ENCODE measurements at regions not wholly inside any gene's neighbourhood (a gene's known extent, or its start where the extent isn't known, plus 50 kb on each side); places are given as distances from the start of the nearest gene placed in this dataset.

GRCh38 chr6:54578261-54578660 is 268.3 kb upstream of the FAM83B start:
- ATAC-seq (no peak), DNase-seq (no peak)
- WGBS, 2 donors: 39 to 46% methylated on average over 3 of the region's 3 CpGs
- no peak for TF ChIP-seq POLR2A (IDR thresholded peaks at IDR 0.05)
- TF ChIP-seq CTCF (IDR thresholded peaks at IDR 0.05): no peak
- no peak overlapping the region for H3K27ac ChIP-seq
- intact Hi-C loops (cut with DNase I): no loop called here
- no peaks in the 10 kb centered on the region for H3K4me1 ChIP-seq
- H3K4me3 ChIP-seq: no peak overlapping the region
- H3K9me3 ChIP-seq: no peaks in the 10 kb centered on the region
- H3K27me3 ChIP-seq: no peaks in the 10 kb centered on the region
- H3K36me3 ChIP-seq (replicated peaks in 1 of 2; ENCODE audit: insufficient read depth in 1 of 2, low read depth in 2 of 2): no peaks in the 10 kb centered on the region

GRCh38 chr6:54579011-54579410 is 267.6 kb upstream of the FAM83B start:
- TF ChIP-seq CTCF (IDR thresholded peaks at IDR 0.05) (no peak), POLR2A (IDR thresholded peaks at IDR 0.05) (no peak)
- 55 to 71% methylated on average over 2 of the region's 2 CpGs for WGBS, 2 donors
- ATAC-seq (no peak), DNase-seq (no peak)
- Histone ChIP-seq H3K9me3 (no peaks in the 10 kb centered on the region), H3K27ac (no peak overlapping the region), H3K27me3 (no peaks in the 10 kb centered on the region), H3K4me3 (no peak overlapping the region), H3K4me1 (no peaks in the 10 kb centered on the region), H3K36me3 (replicated peaks in 1 of 2; ENCODE audit: insufficient read depth in 1 of 2, low read depth in 2 of 2) (no peaks in the 10 kb centered on the region)
- intact Hi-C loops (cut with DNase I): no loop called here

GRCh38 chr6:54586251-54586650 is 260.3 kb upstream of the FAM83B start:
- no peaks in the 10 kb centered on the region for H3K27me3 ChIP-seq
- H3K4me1 ChIP-seq: no peaks in the 10 kb centered on the region
- H3K27ac ChIP-seq: no peak overlapping the region
- no peaks in the 10 kb centered on the region for H3K36me3 ChIP-seq (replicated peaks in 1 of 2; ENCODE audit: insufficient read depth in 1 of 2, low read depth in 2 of 2)
- intact Hi-C loops (cut with DNase I): no loop called here
- peak; percentile 42 for ATAC-seq
- TF ChIP-seq CTCF (IDR thresholded peaks at IDR 0.05): no peak
- TF ChIP-seq POLR2A (IDR thresholded peaks at IDR 0.05): no peak
- H3K9me3 ChIP-seq: no peaks in the 10 kb centered on the region
- no peak overlapping the region for H3K4me3 ChIP-seq
- no peak for DNase-seq

GRCh38 chr6:54587277-54587676 is 259.3 kb upstream of the FAM83B start:
- Histone ChIP-seq H3K27ac (no peak overlapping the region), H3K27me3 (no peaks in the 10 kb centered on the region), H3K4me1 (no peaks in the 10 kb centered on the region), H3K36me3 (replicated peaks in 1 of 2; ENCODE audit: insufficient read depth in 1 of 2, low read depth in 2 of 2) (no peaks in the 10 kb centered on the region), H3K9me3 (no peaks in the 10 kb centered on the region), H3K4me3 (no peak overlapping the region)
- TF ChIP-seq CTCF (IDR thresholded peaks at IDR 0.05): no peak
- no peak for TF ChIP-seq POLR2A (IDR thresholded peaks at IDR 0.05)
- DNase-seq (no peak), ATAC-seq (no peak)
- intact Hi-C loops (cut with DNase I): no loop called here
- 47 to 53% methylated on average over 3 of the region's 3 CpGs for WGBS, 2 donors

- WGBS, 2 donors: 57 to 76% methylated on average over 1 of the region's 1 CpG
- Histone ChIP-seq H3K9me3 (no peaks in the 10 kb centered on the region), H3K36me3 (replicated peaks in 1 of 2; ENCODE audit: insufficient read depth in 1 of 2, low read depth in 2 of 2) (no peaks in the 10 kb centered on the region), H3K4me3 (no peak overlapping the region), H3K4me1 (no peaks in the 10 kb centered on the region), H3K27ac (no peak overlapping the region), H3K27me3 (no peaks in the 10 kb centered on the region)
- DNase-seq: no peak
- intact Hi-C loops (cut with DNase I): no loop called here
- ATAC-seq: no peak
- TF ChIP-seq CTCF (IDR thresholded peaks at IDR 0.05) (no peak), POLR2A (IDR thresholded peaks at IDR 0.05) (no peak)
These were observed 258.4 kb upstream of the FAM83B start for GRCh38 chr6:54588176-54588575.

Measured in body of pancreas (tissue), 4 donors.